Hindlimb muscle (tissue), 1 donor: ENCODE measurements at regions not wholly inside any gene's neighbourhood (a gene's known extent, or its start where the extent isn't known, plus 50 kb on each side); places are given as distances from the start of the nearest gene placed in this dataset.
A peak's percentile ranks its signal among the peaks of the same experiment; 100 is the strongest.
"Not testable (repeated sequence)": the region's sequence is repeated elsewhere in the genome, so short reads cannot be mapped to it uniquely, and the experiment has no call there.

Experiments
- DNase-seq: peaks from one replicate; pipeline ENCODE4 v3.0.0-alpha.2; 2013

DNA sequence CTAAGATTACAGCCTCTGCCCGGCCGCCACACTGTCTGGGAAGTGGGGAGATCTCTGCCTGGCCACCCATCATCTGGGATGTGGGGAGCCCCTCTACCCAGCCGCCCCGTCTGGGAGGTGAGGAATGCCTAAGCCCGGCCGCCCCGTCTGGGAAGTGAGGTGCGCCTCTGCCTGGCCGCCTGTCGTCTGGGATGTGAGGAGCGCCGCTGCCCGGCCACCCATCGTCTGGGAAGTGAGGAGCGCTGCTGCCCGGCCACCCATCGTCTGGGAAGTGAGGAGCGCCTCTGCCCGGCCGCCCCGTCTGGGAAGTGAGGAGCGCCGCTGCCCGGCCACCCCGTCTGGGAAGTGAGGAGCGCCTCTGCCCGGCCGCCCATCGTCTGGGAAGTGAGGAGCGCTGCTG is 135.9 kb upstream of the PROKR2 start:
- DNase-seq: not testable (repeated sequence)

DNA sequence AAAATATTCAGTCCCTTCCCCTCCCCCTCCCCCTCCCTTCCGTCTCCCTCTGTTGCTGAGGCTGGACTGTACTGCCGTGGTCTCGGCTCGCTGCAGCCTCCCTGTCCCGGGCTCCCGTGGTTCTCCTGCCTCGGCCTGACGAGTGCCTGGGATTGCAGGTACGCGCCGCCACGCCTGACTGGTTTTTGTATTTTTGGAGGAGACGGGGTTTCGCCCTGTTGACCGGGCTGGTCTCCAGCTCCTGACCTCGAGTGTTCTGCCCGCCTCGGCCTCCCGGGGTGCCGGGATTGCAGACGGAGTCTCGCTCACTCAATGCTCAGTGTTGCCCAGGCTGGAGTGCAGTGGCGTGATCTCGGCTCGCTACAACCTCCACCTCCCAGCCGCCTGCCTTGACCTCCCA is 135.5 kb upstream of the PROKR2 start:
- not testable (repeated sequence) for DNase-seq

DNA sequence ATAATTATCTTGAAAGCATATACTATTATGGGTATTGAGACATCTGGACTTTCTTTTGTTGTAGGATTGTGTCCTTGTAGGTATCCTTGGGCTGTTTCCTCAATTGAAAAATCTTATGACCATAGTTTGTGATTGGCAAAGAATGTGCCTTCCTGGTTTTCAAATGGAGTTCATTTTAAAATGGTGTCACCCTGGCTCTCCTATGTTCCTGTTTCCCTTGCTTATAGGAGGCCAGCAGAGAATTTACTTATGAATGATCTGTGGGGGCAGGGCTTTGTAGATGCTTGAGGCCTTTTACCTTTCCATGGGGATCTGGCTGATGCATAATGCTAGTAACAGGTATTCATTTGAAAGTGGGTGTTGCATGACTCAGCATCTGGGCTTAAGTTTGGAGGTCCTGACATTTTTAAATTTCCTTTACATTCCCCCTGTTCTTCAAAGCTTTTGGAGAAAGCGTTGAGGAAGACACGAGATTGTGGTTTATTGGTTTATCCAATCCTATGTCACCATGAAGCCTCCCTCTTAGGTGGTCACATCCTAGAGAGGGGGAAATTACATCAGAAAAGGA is 135.0 kb upstream of the PROKR2 start:
- DNase-seq: no peak

DNA sequence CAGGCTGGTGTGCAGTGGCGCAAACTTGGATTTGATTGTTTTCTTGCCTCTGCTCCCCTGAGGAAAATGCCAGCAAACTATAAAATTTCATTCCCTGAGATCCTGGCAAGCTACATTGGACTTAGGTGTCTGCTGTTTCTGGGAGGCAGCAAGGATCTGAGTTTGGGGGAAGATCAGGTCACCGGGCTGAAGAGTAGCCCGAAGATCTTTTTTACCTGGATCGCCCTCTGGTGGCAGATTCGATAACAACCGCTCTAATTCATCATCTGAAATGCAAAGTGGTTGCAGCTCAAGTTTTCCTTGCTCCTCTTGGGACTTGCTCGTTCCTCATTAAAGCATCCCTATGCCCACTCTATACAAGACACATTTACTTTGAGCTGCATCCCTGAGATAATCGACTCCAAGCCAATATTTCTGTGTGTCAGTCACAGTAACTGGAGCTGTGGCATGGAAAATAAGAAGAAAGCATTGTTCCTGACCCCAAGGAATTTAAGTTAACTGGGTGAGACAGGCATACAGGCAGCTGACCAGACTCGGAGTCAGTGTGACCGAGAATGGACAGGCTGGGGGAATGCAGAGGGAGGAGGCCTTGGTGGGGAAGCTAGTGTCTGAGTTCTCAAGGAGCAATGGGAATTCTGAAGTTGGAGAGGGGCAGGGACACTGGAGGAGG is 131.8 kb upstream of the PROKR2 start:
- DNase-seq: peak; percentile 17

DNA sequence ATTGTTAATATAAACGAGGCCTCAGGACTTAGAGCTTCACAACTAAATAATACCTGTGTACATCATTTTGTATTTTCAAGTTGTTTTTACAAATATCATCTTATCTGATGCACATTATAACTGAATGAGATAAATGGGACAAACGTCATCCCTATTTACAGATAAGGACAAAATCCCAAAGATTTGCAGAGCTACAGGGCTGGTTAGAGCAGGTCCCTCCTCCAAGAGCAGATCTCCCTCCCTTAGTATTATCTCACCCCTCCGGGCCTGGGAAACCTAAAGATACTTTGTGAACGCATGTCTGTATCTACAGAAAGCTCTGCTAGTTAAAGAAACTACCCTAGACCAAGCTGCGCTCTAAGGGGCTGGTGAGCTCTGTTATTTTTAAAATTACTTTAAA is 130.4 kb upstream of the PROKR2 start:
- no peak for DNase-seq

DNA sequence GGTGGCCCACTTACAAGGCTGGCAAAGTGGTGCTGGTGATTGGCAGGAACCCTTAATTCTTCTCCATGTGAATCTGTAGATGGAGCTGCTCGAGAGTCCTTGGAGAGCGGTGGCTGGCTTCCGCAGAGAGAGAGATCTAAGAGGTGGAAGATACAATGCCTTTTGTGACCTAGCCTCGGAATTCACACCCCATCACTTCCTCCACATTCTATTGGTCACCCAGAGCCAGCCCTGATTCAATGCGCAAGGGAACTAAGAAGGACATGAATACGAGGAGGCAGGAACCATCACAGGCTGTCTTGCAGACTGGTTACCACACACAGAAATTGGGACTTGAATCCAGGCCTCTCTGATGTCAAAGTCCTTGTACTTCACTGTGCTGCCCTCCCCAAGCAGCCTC is 128.9 kb upstream of the PROKR2 start:
- no peak for DNase-seq

DNA sequence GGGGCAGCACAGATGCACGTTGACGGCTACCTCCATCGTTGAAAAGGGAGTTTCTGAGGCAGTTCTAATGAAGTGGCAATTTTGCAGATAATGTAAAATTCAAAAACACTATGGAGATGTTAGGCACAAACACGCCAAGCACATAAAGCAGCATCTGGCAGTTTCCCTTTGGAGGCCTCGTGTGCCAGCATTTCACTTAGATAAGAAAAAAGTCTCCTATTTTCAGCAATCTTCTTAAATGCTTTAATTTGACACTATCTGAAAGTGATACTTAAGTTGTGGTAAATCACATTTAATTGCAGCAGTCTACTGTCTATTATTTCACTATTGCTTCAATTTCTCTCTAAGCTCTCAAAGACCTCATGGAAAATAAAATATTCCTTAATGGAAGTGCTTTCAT is 125.3 kb upstream of the PROKR2 start:
- DNase-seq: no peak

DNA sequence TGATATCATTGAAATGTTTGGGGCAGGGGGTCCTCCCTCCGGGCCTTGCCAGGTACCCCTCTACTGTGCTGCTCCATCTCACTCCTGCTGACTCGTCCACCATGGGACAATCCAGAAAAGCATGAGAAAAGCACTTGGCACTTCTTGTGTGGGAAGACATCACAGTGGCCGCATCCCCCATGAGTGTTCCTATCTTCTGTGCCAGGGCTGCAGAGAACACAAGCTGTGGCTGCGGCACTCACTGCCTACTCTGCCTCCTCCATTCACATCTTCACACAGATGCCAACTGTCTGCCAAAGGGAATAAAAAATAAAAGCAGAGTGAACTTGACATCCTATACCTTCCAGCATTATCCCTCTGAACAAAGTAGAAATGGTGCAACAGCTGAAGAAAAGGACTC is 117.4 kb upstream of the PROKR2 start:
- no peak for DNase-seq

DNA sequence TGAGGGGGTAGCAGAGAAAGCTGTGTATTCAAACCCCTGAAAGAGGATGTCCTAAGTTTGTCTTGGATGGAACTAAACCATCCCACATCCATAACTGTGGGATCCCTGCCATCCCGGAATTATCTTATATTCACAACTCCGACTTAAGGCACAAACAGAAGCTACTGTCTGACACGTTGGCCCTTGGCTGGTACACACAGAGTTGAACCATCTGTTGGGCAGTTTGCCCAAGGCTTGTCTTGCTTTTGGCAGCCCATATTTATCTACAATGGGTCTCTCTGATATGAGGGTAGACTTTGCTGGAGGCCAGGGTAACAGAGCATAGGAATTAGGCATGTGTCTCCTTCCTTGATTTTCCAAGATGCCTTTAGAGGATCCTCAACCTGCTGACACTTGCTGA is 116.6 kb upstream of the PROKR2 start:
- no peak for DNase-seq

DNA sequence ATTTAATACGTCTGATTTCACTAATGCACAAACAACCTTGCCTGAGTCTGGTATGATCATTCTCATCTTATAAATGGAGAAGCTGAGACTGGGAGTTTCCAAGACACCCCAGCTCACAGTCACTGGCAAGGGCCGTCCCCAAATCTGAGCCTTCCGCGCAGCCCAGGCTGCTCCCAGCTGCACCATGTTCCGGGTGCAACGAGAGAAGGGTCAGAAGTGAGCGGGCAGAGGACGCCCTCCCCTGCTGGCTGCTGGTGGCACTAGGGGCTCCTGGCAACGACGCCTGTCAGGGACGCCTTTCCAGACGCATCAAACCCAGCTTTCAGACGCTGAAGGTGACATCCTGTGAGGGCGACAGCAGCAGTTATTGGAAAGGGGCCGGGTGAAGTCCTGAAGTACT is 115.3 kb upstream of the PROKR2 start:
- DNase-seq: no peak

DNA sequence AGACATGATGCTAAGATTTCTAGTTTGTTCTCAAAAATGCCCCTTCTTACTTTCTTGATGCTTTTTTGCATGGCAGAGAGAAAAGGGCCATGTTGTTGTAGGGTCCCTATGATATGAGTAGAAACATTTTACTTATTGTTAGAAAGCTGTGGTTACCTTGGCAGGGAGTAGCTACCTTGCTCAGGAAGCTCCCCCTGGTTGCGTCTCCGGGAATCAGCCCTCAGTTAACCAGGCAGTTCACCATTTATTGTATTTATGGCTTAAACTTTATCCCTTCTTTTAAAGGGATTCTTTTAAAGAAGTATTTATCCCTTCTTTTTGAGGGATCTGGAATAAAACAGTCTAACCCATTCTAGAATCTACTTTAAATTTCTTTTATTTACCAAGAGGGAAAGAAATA is 113.9 kb upstream of the PROKR2 start:
- no peak for DNase-seq

DNA sequence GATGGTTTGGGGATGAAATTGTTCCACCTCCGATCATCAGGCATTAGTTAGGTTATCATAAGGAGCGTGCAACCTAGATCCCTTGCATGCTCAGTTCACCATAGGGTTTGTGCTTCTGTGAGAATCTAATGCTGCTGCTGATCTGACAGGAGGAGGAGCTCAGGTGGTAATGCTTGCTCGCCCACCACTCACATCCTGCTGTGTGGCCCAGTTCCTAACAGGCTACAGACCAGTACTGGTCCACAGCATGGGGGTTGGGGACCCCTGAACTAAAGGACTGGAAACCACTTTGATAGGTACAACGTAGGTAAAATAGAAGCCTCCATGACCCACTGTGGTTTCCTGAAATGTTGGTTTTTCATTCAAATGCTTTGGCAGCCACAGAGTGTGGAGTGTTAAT is 109.3 kb upstream of the PROKR2 start:
- no peak for DNase-seq

DNA sequence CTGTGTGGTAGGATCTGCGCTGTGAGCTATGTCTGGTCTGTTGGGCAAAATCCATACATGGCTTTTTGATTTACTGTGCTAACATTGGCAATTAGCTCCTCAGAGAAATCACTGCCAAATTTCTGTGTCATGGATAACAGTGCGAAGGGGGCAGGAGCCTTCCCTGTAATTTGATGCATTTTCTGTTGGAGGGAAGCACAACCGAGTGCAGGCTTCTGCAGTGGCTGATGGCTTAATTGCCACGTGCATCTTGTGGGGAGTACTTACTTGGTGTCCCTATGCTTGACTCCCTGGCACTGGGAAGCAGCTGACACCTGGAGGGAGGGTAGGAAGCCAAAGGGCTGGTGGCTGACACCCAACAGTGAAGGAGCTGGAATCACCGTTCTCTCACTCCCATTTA is 99.3 kb upstream of the PROKR2 start:
- no peak for DNase-seq

DNA sequence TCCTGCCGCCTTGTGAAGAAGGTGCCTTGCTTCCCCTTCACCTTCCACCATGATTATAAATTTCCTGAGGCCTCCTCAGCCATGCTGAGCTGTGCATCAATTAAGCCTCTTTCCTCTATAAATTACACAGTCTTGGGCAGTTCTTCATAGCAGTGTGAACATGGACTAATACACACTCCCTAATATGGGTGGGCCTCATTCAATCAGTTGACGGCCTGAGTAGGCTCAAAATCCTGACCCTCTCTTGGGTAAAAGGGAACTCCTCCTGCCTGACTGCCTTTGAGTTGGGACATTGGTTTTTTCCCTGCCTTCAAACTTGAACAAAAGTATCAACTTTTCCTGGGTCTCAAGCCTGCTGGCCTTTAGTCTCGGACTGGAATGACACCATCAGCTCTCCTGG is 96.6 kb upstream of the PROKR2 start:
- no peak for DNase-seq

DNA sequence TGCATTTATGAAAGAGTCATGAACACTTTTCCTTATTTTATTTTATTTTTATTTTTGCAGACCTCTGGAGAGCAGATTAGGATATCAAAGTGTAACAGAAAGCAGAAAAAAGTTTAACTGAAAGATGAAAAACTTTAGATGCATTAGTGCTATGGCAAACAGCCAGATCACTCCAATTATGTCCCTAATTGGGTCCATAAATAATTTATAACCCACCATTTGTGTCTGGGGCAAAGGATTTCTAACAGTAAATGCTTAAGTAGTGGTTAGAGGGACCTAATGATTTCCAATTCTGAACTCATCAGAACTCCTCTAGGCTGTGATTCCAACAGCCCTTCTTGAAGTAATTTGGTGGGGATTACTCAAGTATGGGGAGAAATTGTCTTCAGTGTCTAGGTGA is 93.7 kb upstream of the PROKR2 start:
- no peak for DNase-seq

DNA sequence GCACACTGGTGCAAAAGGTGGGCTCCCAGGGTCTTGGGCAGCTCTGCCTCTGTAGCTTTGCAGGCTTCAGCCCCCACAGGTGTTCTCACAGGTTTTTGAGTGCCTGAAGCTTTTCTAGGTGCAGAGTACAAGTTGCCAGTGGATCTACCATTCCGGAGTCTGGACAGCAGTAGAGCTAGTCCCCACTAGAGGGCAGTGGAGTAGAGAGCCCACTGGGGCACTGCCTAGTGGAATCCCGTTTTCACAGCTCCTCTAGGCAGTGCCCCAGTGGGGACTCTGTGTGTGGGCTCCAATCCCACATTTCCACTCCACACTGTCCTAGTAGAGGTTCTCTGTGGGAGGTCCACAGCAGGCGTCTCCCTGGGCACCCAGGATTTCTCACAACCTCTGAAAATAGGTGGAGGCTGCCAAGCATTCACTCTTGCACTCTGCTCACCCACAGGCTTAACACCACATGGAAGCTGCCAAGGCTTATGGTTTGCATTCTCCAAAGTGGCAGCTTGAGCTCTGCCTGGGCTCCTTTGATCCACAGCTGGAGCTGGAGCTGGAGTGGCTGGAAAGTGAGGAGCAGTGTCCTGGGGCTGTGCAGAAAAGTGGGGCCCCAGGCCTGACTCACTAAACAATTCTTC is 86.3 kb upstream of the PROKR2 start:
- no peak for DNase-seq

DNA sequence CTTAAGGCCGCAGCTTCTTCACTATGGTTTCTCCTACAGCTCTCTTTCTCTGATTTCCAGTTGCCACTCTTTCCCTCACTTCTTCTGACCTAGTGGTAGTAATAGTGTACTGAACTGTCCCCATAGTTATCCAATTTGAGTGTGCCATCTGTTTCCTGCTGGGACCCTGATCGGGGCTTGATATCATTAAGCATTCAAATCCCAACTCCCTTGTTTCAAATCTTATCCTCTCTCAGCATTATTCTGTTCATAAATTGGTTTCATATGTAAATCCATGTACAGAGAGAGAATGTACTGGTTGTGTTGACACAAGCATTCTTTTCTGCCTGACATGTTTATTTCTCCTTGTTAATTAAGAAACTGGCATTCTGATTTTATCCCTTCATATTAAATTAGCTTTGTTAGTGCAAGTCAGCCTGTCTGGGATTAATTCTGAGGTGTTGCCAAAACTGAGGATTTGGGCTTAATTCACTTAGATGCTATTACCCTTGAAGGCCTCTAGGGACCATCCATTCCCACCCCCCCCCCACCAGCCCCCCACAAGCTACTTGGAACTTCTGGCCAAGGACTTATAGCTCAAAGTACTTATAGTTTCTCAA is 84.6 kb upstream of the PROKR2 start:
- no peak for DNase-seq

DNA sequence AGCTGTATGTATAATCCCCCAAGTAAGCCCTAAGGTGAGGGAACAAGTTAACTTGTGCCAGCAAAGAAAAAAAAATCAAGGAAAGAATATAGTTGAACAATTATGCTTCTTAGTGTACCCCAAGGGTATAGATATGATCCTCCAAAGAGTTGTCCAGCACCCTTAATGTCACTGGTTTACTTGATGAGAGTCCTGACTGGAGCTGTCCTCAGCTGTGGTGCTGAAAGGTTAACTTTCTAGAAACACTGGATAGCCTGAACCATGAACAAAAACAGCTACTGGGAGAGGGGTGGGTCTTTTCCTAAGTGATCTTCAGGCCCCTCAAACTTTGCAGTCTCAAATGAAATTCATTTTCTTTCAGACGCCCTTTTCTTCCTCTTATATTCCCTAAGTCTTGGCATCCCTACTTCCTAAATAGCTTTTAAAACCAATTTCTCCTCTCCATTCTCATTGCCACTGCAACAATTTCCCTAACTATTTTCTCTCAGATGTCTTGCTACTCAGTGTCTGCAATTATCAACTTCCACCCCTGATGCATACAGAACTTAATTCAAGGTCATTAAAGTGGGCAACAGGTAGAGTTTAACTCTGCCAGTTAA is 83.5 kb upstream of the PROKR2 start:
- DNase-seq: peak; percentile 13

DNA sequence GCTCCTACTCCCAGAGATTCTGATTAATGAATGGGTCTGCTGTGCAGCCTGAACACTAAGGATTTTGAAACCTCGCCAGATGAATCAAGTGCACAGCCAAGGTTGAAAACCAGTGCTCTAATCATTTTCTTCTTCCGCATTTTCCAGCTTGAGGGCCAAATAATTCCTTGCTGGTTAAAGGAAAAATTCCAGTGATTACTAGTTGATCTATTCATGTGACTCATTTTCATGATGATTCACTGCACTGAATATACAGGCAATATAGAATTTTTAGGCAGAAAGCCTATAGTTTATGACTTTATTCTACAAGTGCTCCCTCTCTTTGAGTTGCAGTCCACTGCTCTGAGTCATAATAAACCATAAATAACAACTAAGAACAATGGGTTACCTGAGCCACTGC is 80.6 kb upstream of the PROKR2 start:
- no peak for DNase-seq

DNA sequence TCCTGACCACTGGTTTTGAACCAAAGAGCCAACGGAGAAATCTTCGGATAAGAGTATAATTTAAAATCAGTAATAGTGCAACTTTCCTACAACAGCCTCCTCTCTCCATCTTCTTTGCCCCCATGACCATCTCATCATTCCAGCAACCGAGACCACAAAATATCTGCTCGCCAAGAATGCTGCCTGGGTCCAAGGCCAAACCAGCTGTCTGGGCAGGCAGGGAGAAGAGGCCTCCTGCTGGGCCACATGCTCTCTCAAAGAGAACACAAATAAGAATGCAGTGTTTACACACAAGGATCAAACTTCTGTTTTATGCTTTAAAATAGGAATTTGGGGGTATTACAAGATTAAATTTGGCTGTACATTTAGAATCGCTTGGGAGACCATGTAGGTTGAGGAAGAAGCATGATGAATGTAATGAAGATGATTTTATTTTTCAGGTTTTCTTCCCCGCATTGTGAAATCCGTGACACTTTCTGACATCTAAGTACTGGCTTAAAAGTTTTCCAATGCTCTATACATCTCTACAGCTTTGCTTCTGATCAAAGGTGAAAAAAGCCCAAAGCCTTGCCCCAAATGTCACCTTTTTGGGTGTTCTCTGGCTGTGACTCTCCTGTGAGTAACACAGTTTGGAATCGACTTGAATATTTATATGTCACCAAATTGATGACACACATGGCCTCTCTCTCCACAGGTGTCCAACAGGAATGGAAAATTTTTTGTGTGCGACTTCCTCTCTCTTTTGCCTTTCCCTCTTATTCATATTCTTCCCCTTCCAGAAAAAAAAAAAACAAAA is 79.4 kb upstream of the PROKR2 start:
- no peak for DNase-seq

DNA sequence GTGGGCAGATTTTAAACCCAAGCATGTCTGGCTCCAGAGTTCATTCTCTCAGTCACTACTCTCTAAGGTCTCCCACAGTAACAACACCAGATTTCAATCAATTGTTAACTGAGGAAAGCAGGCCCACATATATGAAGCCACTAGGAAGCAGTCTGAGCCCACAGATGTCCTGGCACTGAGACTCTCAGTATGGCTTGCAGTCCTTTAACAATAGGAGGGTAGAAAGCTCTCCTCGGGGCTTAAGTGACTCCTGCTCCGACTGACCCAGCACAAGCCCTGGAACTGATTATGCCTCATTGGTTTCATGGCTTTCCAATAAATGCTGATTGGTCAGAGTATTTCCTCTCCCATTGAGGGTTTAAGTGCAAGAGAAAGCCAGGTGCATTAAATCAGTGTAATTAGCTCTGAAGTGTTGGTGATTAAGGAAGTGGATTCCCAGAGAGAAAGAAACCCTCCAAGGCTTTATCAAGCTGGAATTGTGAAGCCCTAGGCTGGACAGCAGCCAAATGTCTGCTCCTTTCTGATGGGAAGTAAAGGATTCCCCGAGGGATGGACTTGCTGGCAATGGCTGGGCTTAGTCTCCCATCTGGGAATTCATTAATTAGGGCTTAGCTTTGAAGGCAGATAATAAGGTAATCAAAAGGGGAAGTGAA is 76.6 kb upstream of the PROKR2 start:
- no peak for DNase-seq

DNA sequence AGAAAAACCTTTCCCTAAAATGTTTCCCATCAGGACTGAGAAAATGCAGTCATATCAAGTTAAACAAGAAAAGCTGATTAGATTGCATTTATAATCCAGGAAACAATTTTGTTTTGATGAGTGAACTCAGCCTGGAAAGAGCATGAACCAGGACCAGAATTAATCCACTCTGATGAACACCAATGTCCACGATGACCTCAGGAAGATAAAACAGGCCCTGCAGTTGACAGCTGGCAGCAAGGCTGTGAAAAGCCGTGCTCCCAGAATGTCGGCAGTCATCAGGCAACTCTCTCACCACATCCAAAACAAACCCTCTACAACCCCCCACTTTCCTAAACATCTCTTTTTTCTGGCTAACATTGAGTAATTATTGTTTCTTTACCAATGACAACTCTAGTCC is 74.0 kb upstream of the PROKR2 start:
- no peak for DNase-seq
